ENCODE measurements at regions not wholly inside any gene's neighbourhood (a gene's known extent, or its start where the extent isn't known, plus 50 kb on each side); places are given as distances from the start of the nearest gene placed in this dataset.

DNA sequence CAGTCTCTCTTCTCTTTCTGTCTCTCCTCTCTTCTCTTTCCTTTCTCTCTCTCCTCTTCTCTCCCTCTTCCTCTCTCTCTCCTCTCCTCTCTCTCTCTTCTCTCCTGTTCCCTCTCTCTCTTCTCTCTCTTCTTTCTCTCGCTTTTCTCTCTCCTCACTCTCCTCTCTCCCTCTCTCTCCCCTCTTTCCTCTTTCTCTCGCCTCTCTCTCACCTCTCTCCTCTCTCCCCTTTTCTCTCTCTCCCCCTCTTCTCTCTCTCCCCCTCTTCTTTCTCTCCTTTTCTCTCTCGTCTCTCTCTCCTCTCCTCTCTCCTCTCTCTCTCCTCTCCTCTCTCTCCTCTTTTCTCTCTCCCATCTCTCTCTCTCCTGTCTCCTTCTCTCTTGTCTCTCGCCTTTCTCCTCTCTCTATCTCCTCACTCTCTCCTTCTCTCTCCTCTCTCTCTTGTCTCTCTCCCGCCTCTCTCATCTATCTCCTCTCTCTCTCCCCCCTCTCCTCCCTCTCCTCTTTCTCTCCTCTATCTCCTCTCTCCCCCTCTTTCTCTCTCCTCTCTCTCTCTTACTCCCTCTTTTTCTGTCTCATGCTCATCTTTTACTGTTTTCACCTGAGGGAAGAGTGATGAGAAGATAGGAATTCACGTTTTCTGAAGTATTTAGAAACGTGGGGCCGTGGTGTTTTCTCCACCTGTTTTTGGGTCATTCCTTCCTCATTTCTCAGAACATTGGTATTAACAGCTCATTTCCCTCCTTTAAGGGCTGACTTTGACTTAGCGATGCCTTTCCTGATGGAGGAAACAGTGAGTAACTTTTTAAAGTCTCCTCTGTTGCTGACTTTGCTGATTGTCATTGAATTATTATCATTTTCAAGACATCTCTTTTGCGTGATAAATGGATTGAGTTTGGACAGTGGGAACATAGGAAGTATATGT is 80.6 kb upstream of the CD99 start:
- Histone ChIP-seq H3K27me3 (ENCODE audit: control insufficient read depth, extremely low read depth, insufficient read depth, low read length) (no peaks in the 10 kb centered on the region), H3K27ac (ENCODE audit: control insufficient read depth, insufficient read depth, low read length) (peak overlapping the region; percentile 48), H3K9ac (ENCODE audit: control insufficient read depth, extremely low read depth, insufficient read depth, low read length) (peak overlapping the region; percentile 83), H4K20me1 (ENCODE audit: control insufficient read depth, extremely low read depth, insufficient read depth, low read length) (no peaks in the 10 kb centered on the region), H2AFZ (ENCODE audit: control insufficient read depth, low read length) (peak overlapping the region; percentile 12), H3K4me2 (ENCODE audit: control insufficient read depth, extremely low read depth, insufficient read depth, low read depth, low read length) (peak overlapping the region; percentile 91), H3K4me3 (ENCODE audit: control insufficient read depth in 2 of 3, extremely low read depth in 1 of 3, insufficient read depth in 2 of 3, low read depth in 1 of 3, low read length in 3 of 3) (peak overlapping the region; percentile 80 to 94 (median 85)), H3K36me3 (ENCODE audit: control insufficient read depth in 2 of 2, extremely low read depth in 1 of 2, insufficient read depth in 2 of 2, low read length in 2 of 2) (peaks cover 8 to 10% of the 10 kb centered on the region in 2 experiments), H3K4me1 (ENCODE audit: control insufficient read depth, extremely low read depth, insufficient read depth, low read length) (peaks cover 13% of the 10 kb centered on the region), H3K9me3 (ENCODE audit: control insufficient read depth, low read depth, low read length) (no peaks in the 10 kb centered on the region), H3K9me1 (ENCODE audit: control insufficient read depth, extremely low read depth, insufficient read depth, low read length) (no peaks in the 10 kb centered on the region), H3K79me2 (ENCODE audit: control insufficient read depth, insufficient read depth, low read length) (peaks cover 24% of the 10 kb centered on the region)
- TF ChIP-seq, protein P1, sequence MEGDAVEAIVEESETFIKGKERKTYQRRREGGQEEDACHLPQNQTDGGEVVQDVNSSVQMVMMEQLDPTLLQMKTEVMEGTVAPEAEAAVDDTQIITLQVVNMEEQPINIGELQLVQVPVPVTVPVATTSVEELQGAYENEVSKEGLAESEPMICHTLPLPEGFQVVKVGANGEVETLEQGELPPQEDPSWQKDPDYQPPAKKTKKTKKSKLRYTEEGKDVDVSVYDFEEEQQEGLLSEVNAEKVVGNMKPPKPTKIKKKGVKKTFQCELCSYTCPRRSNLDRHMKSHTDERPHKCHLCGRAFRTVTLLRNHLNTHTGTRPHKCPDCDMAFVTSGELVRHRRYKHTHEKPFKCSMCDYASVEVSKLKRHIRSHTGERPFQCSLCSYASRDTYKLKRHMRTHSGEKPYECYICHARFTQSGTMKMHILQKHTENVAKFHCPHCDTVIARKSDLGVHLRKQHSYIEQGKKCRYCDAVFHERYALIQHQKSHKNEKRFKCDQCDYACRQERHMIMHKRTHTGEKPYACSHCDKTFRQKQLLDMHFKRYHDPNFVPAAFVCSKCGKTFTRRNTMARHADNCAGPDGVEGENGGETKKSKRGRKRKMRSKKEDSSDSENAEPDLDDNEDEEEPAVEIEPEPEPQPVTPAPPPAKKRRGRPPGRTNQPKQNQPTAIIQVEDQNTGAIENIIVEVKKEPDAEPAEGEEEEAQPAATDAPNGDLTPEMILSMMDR (optimal IDR thresholded peaks at IDR 0.05 in 1 of 3, IDR thresholded peaks at IDR 0.05 in 1 of 3, conservative IDR thresholded peaks at IDR 0.05 in 1 of 3; ENCODE audit: extremely low read depth in 1 of 3, insufficient read depth in 2 of 3, low read length in 3 of 3), result no peak
- dilution Hi-C loops (cut with MboI; ENCODE audit: extremely low pct_ligation_motif_present, low sequenced_read_pairs), result no loop called here
- FAIRE-seq, result no peak
- no peak for DNase-seq (ENCODE audit: low read depth, low spot score)

DNA sequence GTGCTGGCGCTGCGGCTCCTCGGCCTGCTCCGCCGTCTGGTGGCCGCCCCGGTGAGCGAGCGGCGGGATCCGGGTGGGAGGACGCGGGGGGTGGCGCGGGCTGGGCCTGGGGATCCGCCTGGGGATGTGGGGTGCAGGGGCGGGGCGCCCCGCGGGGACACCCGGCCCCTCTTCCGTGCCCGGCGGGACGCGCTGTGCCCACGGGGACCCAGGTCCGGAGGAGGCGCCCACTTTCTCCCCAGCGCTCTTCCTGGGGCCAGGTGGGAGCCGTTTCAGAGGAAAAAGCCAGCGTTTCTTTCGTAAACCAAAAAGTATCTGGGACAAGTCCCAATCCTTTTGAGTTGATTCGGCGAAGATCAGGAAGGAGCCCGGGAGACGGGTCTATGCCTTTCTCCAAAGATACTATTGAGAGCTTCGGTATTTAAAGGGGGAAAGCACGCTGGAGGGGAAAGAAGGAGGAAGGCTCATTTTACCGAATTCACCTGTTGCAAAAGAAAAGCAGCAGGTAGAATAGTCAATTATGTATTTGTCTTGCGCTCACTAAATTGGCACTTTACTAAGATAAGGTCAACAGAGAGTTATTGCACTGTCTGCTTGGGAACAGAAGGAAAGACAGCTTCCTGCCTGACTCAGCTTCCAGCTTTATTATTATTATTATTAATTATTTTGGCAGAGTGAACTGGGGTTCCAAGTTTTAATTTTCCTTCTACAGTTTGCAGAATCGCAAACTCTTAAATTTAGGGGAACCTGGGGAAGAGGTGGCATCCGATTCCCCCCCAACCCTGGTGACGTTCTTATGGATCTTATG is 81.5 kb upstream of the CD99 start:
- Histone ChIP-seq H3K9me1 (ENCODE audit: control insufficient read depth, extremely low read depth, insufficient read depth, low read length) (no peaks in the 10 kb centered on the region), H3K79me2 (ENCODE audit: control insufficient read depth, insufficient read depth, low read length) (peaks cover 24% of the 10 kb centered on the region), H3K9ac (ENCODE audit: control insufficient read depth, extremely low read depth, insufficient read depth, low read length) (peak overlapping the region; percentile 83), H3K27me3 (ENCODE audit: control insufficient read depth, extremely low read depth, insufficient read depth, low read length) (no peaks in the 10 kb centered on the region), H3K9me3 (ENCODE audit: control insufficient read depth, low read depth, low read length) (no peaks in the 10 kb centered on the region), H3K4me1 (ENCODE audit: control insufficient read depth, extremely low read depth, insufficient read depth, low read length) (peaks cover 11% of the 10 kb centered on the region), H3K27ac (ENCODE audit: control insufficient read depth, insufficient read depth, low read length) (peak overlapping the region; percentile 48), H4K20me1 (ENCODE audit: control insufficient read depth, extremely low read depth, insufficient read depth, low read length) (no peaks in the 10 kb centered on the region), H2AFZ (ENCODE audit: control insufficient read depth, low read length) (peak overlapping the region; percentile 63), H3K36me3 (ENCODE audit: control insufficient read depth in 2 of 2, extremely low read depth in 1 of 2, insufficient read depth in 2 of 2, low read length in 2 of 2) (peaks cover 8 to 10% of the 10 kb centered on the region in 2 experiments), H3K4me2 (ENCODE audit: control insufficient read depth, extremely low read depth, insufficient read depth, low read depth, low read length) (peak overlapping the region; percentile 91), H3K4me3 (ENCODE audit: control insufficient read depth in 2 of 3, extremely low read depth in 1 of 3, insufficient read depth in 2 of 3, low read depth in 1 of 3, low read length in 3 of 3) (peak overlapping the region; percentile 80 to 94 (median 85))
- FAIRE-seq, result peak; percentile 32
- no peak for TF ChIP-seq EZH2 (IDR thresholded peaks at IDR 0.05; ENCODE audit: low read length)
- TF ChIP-seq, protein P1 (optimal IDR thresholded peaks at IDR 0.05 in 1 of 3, IDR thresholded peaks at IDR 0.05 in 1 of 3, conservative IDR thresholded peaks at IDR 0.05 in 1 of 3; ENCODE audit: extremely low read depth in 1 of 3, insufficient read depth in 2 of 3, low read length in 3 of 3), result peak in 1 of 3 experiments; percentile 34
- dilution Hi-C loops (cut with MboI; ENCODE audit: extremely low pct_ligation_motif_present, low sequenced_read_pairs), result no loop called here
- DNase-seq (ENCODE audit: low read depth, low spot score), result no peak

Data from keratinocyte (primary cell).